Activated T-cell treated with anti-CD3 and anti-CD28 coated beads for 48 hours (primary cell): ENCODE measurements at regions not wholly inside any gene's neighbourhood (a gene's known extent, or its start where the extent isn't known, plus 50 kb on each side); places are given as distances from the start of the nearest gene placed in this dataset.

Experiments
- DNase-seq: peaks from one replicate; pipeline ENCODE4 v3.0.0-alpha.2; 2020; ENCODE audit warnings: low read depth

GRCh38 chr21:16540966-16541727 lies 811.4 kb downstream of the USP25 start:
- no peak for DNase-seq

- DNase-seq: no peak
Observed at GRCh38 chr21:16550118-16550517, 820.3 kb downstream of the USP25 start.

- DNase-seq: no peak
Observed at GRCh38 chr21:16550917-16551741, 821.3 kb downstream of the USP25 start.

- DNase-seq: no peak
Observed at GRCh38 chr21:16552880-16553279, 823.1 kb downstream of the USP25 start.

- no peak for DNase-seq
Observed at GRCh38 chr21:16554503-16554902, 824.7 kb downstream of the USP25 start.

GRCh38 chr21:16563116-16563515 lies 833.3 kb downstream of the USP25 start:
- DNase-seq: no peak

- DNase-seq: no peak
Observed at GRCh38 chr21:16563795-16564194, 834.0 kb downstream of the USP25 start.

GRCh38 chr21:16568244-16568643 lies 838.5 kb downstream of the USP25 start:
- DNase-seq: no peak

- DNase-seq: no peak
Observed at GRCh38 chr21:16568661-16569060, 838.9 kb downstream of the USP25 start.

GRCh38 chr21:16569679-16570078 lies 839.9 kb downstream of the USP25 start:
- DNase-seq: no peak

- no peak for DNase-seq
Observed at GRCh38 chr21:16570171-16570570, 840.4 kb downstream of the USP25 start.

GRCh38 chr21:16570856-16571255 lies 841.1 kb downstream of the USP25 start:
- DNase-seq: no peak

GRCh38 chr21:16571594-16571993 lies 841.8 kb downstream of the USP25 start:
- DNase-seq: no peak

- DNase-seq: no peak
Observed at GRCh38 chr21:16572032-16572431, 842.2 kb downstream of the USP25 start.

- DNase-seq: no peak
Observed at GRCh38 chr21:16573578-16573977, 843.8 kb downstream of the USP25 start.

- DNase-seq: no peak
Observed at GRCh38 chr21:16577975-16578374, 848.2 kb downstream of the USP25 start.

GRCh38 chr21:16578912-16579311 lies 849.1 kb downstream of the USP25 start:
- no peak for DNase-seq

- DNase-seq: no peak
Observed at GRCh38 chr21:16579538-16579937, 849.8 kb downstream of the USP25 start.

- DNase-seq: no peak
Observed at GRCh38 chr21:16580661-16581060, 850.9 kb downstream of the USP25 start.

GRCh38 chr21:16583556-16583955 lies 853.8 kb downstream of the USP25 start:
- DNase-seq: no peak

- no peak for DNase-seq
Observed at GRCh38 chr21:16584756-16585155, 855.0 kb downstream of the USP25 start.

- DNase-seq: no peak
Observed at GRCh38 chr21:16585896-16586295, 856.1 kb downstream of the USP25 start.

- DNase-seq: no peak
Observed at GRCh38 chr21:16587141-16587581, 857.4 kb downstream of the USP25 start.
